Bronchial epithelial cell (primary cell): ENCODE measurements at regions not wholly inside any gene's neighbourhood (a gene's known extent, or its start where the extent isn't known, plus 50 kb on each side); places are given as distances from the start of the nearest gene placed in this dataset.

Experiments used
- DNase-seq: peaks from one replicate; pipeline ENCODE4 v3.0.0-alpha.2; 2010; ENCODE audit warnings: low read depth
- FAIRE-seq: peaks from 2 replicates; lab custom pipeline; 2011; peaks lifted over from hg19 to GRCh38; lab: Jason Lieb, UNC
- H3K27me3 ChIP-seq: 2 replicates; pipeline ENCODE4 v1.5.1; 2011; ENCODE audit warnings: low read length; ENCODE audit not compliant: control insufficient read depth, insufficient read depth
- H3K36me3 ChIP-seq: 2 replicates; pipeline ENCODE4 v1.5.1; 2011; ENCODE audit warnings: low read length; ENCODE audit not compliant: control insufficient read depth, insufficient read depth
- H3K4me3 ChIP-seq: 2 replicates; pipeline ENCODE4 v1.5.1; 2011; ENCODE audit warnings: mild to moderate bottlenecking, low read depth, low read length, control low read depth
- CTCF ChIP-seq: IDR thresholded peaks from 2 replicates; pipeline ENCODE4 v1.5.1; 2011; ENCODE audit warnings: mild to moderate bottlenecking, moderate library complexity, low read length, control low read depth, inconsistent platforms; ENCODE audit not compliant: insufficient read depth, severe bottlenecking

DNA sequence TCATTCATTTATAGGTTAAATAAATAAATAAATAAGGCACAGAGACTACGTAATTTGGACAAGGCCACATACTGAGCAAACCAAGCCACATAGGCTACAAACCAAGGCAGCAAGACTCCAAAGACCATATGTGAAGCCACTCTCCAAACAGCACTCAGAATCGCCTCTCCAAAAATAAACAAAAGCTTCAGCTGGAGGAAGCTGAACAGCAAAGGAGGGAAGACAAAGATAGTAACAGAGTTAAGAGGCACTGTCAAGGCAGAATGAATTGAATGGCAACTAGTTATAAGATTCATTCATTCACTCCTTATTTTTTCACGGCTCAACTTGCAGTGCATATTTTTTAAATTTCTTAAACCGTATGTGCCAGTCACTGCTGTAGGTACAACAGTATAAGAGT lies 200.5 kb upstream of the GRIP1 start:
- H3K4me3 ChIP-seq, result no peak overlapping the region
- DNase-seq (no peak), FAIRE-seq (no peak)
- TF ChIP-seq CTCF, result no peak
- no peaks in the 10 kb centered on the region for H3K27me3 ChIP-seq
- no peaks in the 10 kb centered on the region for H3K36me3 ChIP-seq

- no peak for TF ChIP-seq CTCF
- DNase-seq, result no peak
- Histone ChIP-seq H3K27me3 (no peaks in the 10 kb centered on the region), H3K36me3 (no peaks in the 10 kb centered on the region), H3K4me3 (no peak overlapping the region)
- no peak for FAIRE-seq
These were observed 202.5 kb upstream of the GRIP1 start for GRCh38 chr12:66881386-66881785.

DNA sequence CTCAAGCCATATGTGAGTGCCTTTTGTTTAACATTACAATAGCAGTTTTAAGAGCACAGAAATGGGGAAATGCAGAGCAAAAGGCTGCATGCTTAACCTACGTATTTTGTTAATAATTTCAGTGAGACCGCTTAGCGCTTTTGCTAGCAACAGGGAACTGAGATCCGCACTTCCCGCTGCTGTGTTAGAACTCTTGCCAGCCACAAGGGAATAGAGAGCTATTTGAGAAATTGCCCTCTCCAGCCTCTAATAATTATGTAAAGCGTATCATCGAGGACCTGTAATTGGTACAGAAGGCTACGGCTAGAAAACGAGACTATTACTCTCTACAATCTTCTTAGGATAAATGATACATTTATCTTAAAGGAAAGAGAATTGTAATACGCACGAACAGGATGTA lies 205.2 kb upstream of the GRIP1 start:
- no peaks in the 10 kb centered on the region for H3K36me3 ChIP-seq
- FAIRE-seq, result no peak
- TF ChIP-seq CTCF, result no peak
- no peak for DNase-seq
- H3K27me3 ChIP-seq, result no peaks in the 10 kb centered on the region
- H3K4me3 ChIP-seq, result no peak overlapping the region

- H3K4me3 ChIP-seq, result no peak overlapping the region
- no peak for FAIRE-seq
- TF ChIP-seq CTCF, result no peak
- no peak for DNase-seq
- H3K27me3 ChIP-seq, result no peaks in the 10 kb centered on the region
- no peaks in the 10 kb centered on the region for H3K36me3 ChIP-seq
These were observed 206.4 kb upstream of the GRIP1 start for GRCh38 chr12:66885115-66885875.

DNA sequence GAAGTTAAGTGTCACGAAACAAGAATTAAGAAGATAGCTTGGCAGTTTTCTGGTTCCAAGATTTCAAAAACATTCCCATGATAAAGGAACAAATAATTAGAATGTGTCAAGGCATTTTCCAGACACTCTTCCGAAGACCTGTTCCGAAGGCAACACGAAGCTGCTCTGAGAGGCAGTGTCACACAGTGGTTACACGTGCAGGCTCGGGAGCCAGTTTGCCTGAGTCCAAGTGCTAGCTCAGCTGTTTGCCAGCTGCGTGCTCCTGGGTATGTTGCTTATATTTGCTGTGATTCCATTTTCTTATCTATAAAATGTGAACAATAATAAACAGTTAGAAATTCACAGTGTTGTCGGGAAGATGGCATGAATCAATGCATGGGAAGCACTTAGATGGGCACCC lies 217.9 kb upstream of the GRIP1 start:
- Histone ChIP-seq H3K36me3 (no peaks in the 10 kb centered on the region), H3K4me3 (no peak overlapping the region), H3K27me3 (no peaks in the 10 kb centered on the region)
- DNase-seq (no peak), FAIRE-seq (no peak)
- no peak for TF ChIP-seq CTCF
